ENCODE measurements at regions not wholly inside any gene's neighbourhood (a gene's known extent, or its start where the extent isn't known, plus 50 kb on each side); places are given as distances from the start of the nearest gene placed in this dataset.

GRCh38 chr6:67885081-67886033, 749.7 kb upstream of the ADGRB3 start (continued):
- no peak for TF ChIP-seq PRDM10 (IDR thresholded peaks at IDR 0.05; ENCODE audit: partially characterized antibody)
- TF ChIP-seq MTA3 (IDR thresholded peaks at IDR 0.05; ENCODE audit: borderline replicate concordance): peak; percentile 34; the same call in 1 of the 2 replicates
- TF ChIP-seq SMARCB1 (IDR thresholded peaks at IDR 0.05; ENCODE audit: insufficient read length, low read depth): no peak
- no peak for TF ChIP-seq ZSCAN29 (IDR thresholded peaks at IDR 0.05)
- no peak for TF ChIP-seq ZNF696 (CRISPR knock-in tag; conservative IDR thresholded peaks at IDR 0.05)
- no peak for TF ChIP-seq ZNF785 (CRISPR knock-in tag; IDR thresholded peaks at IDR 0.05)
- TF ChIP-seq ZFX (CRISPR knock-in tag; IDR thresholded peaks at IDR 0.05): peak; percentile 43; the same call in 1 of the 2 replicates
- no peak for TF ChIP-seq ARID4B (CRISPR knock-in tag; IDR thresholded peaks at IDR 0.05)
- TF ChIP-seq POLR2AphosphoS2 (IDR thresholded peaks at IDR 0.05; ENCODE audit: low read length): peak; percentile 52
- TF ChIP-seq RB1 (IDR thresholded peaks at IDR 0.05; ENCODE audit: low read depth): no peak
- no peak for TF ChIP-seq BMI1 (IDR thresholded peaks at IDR 0.05; ENCODE audit: low read length)
- TF ChIP-seq KLF6 (CRISPR knock-in tag; IDR thresholded peaks at IDR 0.05; ENCODE audit: borderline replicate concordance): no peak
- TF ChIP-seq L3MBTL2 (IDR thresholded peaks at IDR 0.05): no peak
- TF ChIP-seq ELK3 (CRISPR knock-in tag; IDR thresholded peaks at IDR 0.05): no peak
- peak; percentile 48; the same call in 1 of the 2 replicates for TF ChIP-seq KLF1 (tag; IDR thresholded peaks at IDR 0.05)
- TF ChIP-seq CC2D1A (IDR thresholded peaks at IDR 0.05): 0 out of 2 replicates have a peak, but pooled peaks have one; percentile 8
- TF ChIP-seq BRD9 (IDR thresholded peaks at IDR 0.05; ENCODE audit: low read depth, partially characterized antibody): peak; percentile 13
- no peak for TF ChIP-seq FOXO4 (CRISPR knock-in tag; IDR thresholded peaks at IDR 0.05)

Measured in K562 (cell line).